ENCODE measurements at regions not wholly inside any gene's neighbourhood (a gene's known extent, or its start where the extent isn't known, plus 50 kb on each side); places are given as distances from the start of the nearest gene placed in this dataset.

DNA sequence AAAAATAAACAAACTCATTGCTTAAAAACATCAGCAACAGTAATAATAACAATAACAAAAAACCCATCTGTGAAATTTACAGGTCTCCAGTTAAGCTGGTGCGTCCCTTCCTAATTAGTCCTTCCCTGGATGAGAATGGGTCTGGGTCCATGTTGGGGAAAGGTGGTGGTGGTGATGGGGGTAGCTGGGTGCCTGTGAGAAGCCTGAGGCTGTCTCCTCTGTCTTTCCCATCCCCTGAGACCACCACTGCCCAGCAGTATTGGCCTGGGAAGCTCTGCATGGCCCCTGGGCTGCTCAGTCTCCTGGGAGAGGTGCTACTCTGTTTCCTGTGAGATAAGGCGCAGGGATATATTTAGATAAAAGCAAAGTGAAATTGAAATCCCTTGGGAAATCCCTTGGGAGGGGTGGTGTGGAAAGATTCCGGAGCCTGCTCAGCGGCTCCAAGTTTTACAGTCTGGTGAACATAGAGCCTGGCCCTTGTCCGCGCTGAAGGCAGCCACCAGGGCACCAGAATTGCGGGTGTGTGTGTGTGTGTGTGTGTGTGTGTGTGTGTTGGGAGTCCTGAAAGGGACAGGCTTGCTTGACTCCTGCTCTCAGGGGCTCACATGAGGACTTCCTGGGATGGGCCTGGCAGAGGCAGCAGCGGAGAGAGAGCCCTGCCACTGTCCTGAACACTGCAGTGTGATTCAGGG is 150.2 kb downstream of the FOXD2 start:
- Histone ChIP-seq H3K27me3 (ENCODE audit: control insufficient read depth in 1 of 2, insufficient read depth in 2 of 2, low read length in 2 of 2) (peaks cover 0 to 5% of the 10 kb centered on the region in 2 donors), H3K9me3 (ENCODE audit: control insufficient read depth in 2 of 2, insufficient read depth in 1 of 2, low read depth in 1 of 2, low read length in 1 of 2) (peaks cover 0 to 5% of the 10 kb centered on the region in 2 donors), H3K36me3 (ENCODE audit: control insufficient read depth in 2 of 2, insufficient read depth in 2 of 2, low read length in 1 of 2) (no peaks in the 10 kb centered on the region), H3K4me1 (ENCODE audit: control insufficient read depth in 2 of 2, insufficient read depth in 2 of 2, low read length in 1 of 2) (peaks cover 0 to 3% of the 10 kb centered on the region in 2 donors), H3K4me3 (ENCODE audit: low read depth in 1 of 2, low read length in 2 of 2) (no peak overlapping the region), H3K27ac (ENCODE audit: low read depth in 2 of 2, low read length in 1 of 2) (no peak overlapping the region)
- 71% methylated on average over 8 of the region's 8 CpGs for WGBS, 2 donors

DNA sequence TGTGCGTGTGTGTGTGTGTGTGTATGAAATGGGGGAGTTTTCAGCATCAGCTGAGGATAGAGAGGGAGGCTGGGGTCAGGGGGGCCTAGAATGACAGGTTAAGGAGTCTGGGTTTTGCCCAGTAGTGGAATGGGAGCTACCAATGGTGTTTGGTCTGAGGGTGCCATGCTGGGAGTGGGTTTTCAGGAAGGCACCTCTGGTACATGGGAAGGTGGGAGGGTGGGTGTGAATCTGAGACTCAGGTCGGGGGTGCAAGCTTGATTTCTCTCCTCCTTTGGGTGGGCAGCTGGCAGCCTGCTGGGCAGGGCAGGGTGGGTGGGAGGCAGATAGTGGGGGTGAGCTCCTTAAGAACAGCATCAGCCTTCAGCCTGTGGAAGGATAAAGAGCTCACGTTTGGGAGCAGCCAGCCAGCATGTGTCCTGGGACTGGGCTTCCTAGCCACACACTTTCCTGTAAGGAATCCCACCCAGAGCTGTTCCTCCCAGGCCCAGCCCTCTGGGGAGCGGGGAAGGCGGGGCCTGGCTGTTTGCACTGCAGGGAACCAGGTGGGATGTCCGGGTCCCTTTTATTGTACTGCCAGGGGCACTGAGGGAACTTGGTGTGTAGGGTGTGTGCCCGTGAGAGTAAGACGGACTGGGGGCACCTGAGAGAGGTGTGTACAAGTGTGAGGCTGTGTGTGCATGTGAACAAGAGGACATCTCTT is 152.8 kb downstream of the FOXD2 start:
- Histone ChIP-seq H3K27ac (ENCODE audit: low read depth in 2 of 2, low read length in 1 of 2) (no peak overlapping the region), H3K36me3 (ENCODE audit: control insufficient read depth in 2 of 2, insufficient read depth in 2 of 2, low read length in 1 of 2) (no peaks in the 10 kb centered on the region), H3K4me3 (ENCODE audit: low read depth in 1 of 2, low read length in 2 of 2) (no peak overlapping the region), H3K4me1 (ENCODE audit: control insufficient read depth in 2 of 2, insufficient read depth in 2 of 2, low read length in 1 of 2) (peaks cover 0 to 3% of the 10 kb centered on the region in 2 donors), H3K9me3 (ENCODE audit: control insufficient read depth in 2 of 2, insufficient read depth in 1 of 2, low read depth in 1 of 2, low read length in 1 of 2) (peaks cover 0 to 3% of the 10 kb centered on the region in 2 donors), H3K27me3 (ENCODE audit: control insufficient read depth in 1 of 2, insufficient read depth in 2 of 2, low read length in 2 of 2) (peaks cover 0 to 8% of the 10 kb centered on the region in 2 donors)
- 81 to 84% methylated on average over 8 of the region's 8 CpGs for WGBS, 2 donors

DNA sequence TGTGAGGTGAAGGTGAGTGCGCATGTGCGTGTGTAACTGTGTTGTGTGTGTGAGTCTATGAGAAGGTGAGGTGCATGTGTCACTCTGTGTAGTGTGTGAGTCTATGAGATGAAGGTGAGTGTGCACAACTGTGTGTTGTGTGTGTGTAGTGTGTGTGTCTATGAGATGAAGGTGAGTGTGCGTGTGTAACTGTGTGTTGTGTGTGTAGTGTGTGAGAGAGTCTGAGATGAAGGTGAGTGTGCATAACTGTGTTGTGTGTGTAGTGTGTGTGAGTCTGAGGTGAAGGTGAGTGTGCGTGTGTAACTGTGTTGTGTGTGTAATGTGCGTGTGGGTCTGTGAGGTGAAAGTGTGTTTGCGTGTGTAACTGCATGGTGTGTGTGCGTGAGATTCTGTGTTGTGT is 154.0 kb downstream of the FOXD2 start:
- H3K4me1 ChIP-seq (ENCODE audit: control insufficient read depth in 2 of 2, insufficient read depth in 2 of 2, low read length in 1 of 2) = peaks cover 0 to 3% of the 10 kb centered on the region in 2 donors
- H3K27ac ChIP-seq (ENCODE audit: low read depth in 2 of 2, low read length in 1 of 2) = no peak overlapping the region
- peaks cover 0 to 3% of the 10 kb centered on the region in 2 donors for H3K9me3 ChIP-seq (ENCODE audit: control insufficient read depth in 2 of 2, insufficient read depth in 1 of 2, low read depth in 1 of 2, low read length in 1 of 2)
- H3K27me3 ChIP-seq (ENCODE audit: control insufficient read depth in 1 of 2, insufficient read depth in 2 of 2, low read length in 2 of 2) = peaks cover 0 to 8% of the 10 kb centered on the region in 2 donors
- no peaks in the 10 kb centered on the region for H3K36me3 ChIP-seq (ENCODE audit: control insufficient read depth in 2 of 2, insufficient read depth in 2 of 2, low read length in 1 of 2)
- no peak overlapping the region for H3K4me3 ChIP-seq (ENCODE audit: low read depth in 1 of 2, low read length in 2 of 2)
- WGBS, 2 donors = 97% methylated on average over 7 of the region's 7 CpGs

DNA sequence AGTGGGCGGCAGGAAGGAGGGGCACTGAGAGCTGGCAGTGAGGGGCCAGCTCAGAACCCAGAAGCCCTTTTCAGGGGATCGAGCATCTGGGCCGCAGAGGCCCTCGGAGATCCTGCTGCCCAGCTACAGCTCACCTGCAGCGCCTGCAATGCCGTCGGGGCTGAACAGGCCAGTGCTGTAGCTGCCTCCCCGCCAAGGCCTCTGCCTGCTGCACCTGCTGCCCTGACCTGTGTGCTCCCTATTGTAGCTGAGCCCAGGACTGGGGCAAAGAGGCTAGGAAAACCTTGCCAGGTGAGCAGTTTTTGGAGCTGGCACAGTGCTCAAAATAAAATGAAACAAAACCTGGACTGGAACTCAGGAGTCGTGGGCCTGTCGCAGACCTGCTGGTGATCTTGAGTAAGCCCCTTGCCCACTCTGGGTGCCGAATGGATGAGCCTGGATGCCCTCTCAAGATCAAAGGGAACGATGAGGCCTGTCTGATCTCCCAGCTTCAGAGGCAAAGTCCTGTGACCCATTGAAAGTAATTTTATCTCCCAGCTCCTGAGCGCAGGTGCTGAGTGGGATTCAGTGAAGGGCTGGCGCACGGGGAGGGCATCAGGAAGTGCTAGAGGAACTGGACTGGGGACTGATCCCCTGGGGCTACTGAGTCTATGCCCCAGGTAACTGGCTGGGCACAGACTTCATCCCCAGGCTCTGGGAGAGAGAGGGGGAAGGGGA is 154.6 kb downstream of the FOXD2 start:
- Histone ChIP-seq H3K27ac (ENCODE audit: low read depth in 2 of 2, low read length in 1 of 2) (no peak overlapping the region), H3K4me1 (ENCODE audit: control insufficient read depth in 2 of 2, insufficient read depth in 2 of 2, low read length in 1 of 2) (peaks cover 0 to 3% of the 10 kb centered on the region in 2 donors), H3K36me3 (ENCODE audit: control insufficient read depth in 2 of 2, insufficient read depth in 2 of 2, low read length in 1 of 2) (no peaks in the 10 kb centered on the region), H3K4me3 (ENCODE audit: low read depth in 1 of 2, low read length in 2 of 2) (no peak overlapping the region), H3K9me3 (ENCODE audit: control insufficient read depth in 2 of 2, insufficient read depth in 1 of 2, low read depth in 1 of 2, low read length in 1 of 2) (peaks cover 0 to 3% of the 10 kb centered on the region in 2 donors), H3K27me3 (ENCODE audit: control insufficient read depth in 1 of 2, insufficient read depth in 2 of 2, low read length in 2 of 2) (peaks cover 0 to 8% of the 10 kb centered on the region in 2 donors)
- WGBS, 2 donors = 75 to 77% methylated on average over 14 to 15 of the region's 15 CpGs

DNA sequence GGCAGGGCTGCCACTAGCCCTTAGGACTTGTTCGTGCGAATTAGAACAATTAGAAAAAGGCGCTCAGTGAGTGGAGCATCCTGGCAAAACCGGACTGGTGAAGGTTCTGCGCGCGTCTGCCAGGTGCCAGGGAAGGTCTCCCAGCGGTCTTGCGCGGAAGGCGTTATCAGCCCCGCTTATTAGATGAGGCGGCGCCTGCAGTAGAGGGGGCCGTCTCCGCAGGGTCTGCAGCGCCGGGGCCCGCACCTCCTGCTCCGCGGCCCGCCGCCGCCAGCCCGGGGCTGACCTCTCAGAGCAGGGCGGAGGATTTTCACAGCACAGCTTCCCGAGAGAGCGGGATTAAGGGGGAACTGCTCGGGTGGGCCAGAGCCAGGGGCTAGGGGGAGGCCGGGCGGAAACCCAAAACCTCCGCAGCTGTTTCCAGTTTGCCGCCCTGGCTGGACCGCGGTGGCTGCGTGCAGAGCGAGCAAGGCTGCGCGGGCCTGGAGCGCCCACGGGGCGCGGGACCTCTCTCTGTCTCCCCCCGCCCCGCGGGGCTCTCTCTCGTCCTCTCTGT is 155.2 kb downstream of the FOXD2 start:
- H3K9me3 ChIP-seq (ENCODE audit: control insufficient read depth in 2 of 2, insufficient read depth in 1 of 2, low read depth in 1 of 2, low read length in 1 of 2) = peaks cover 0 to 3% of the 10 kb centered on the region in 2 donors
- no peak overlapping the region for H3K27ac ChIP-seq (ENCODE audit: low read depth in 2 of 2, low read length in 1 of 2)
- H3K4me3 ChIP-seq (ENCODE audit: low read depth in 1 of 2, low read length in 2 of 2) = no peak overlapping the region
- WGBS, 2 donors = 9 to 14% methylated on average over 45 to 47 of the region's 47 CpGs
- H3K27me3 ChIP-seq (ENCODE audit: control insufficient read depth in 1 of 2, insufficient read depth in 2 of 2, low read length in 2 of 2) = peaks cover 0 to 8% of the 10 kb centered on the region in 2 donors
- no peaks in the 10 kb centered on the region for H3K36me3 ChIP-seq (ENCODE audit: control insufficient read depth in 2 of 2, insufficient read depth in 2 of 2, low read length in 1 of 2)
- H3K4me1 ChIP-seq (ENCODE audit: control insufficient read depth in 2 of 2, insufficient read depth in 2 of 2, low read length in 1 of 2) = peaks cover 0 to 3% of the 10 kb centered on the region in 2 donors

DNA sequence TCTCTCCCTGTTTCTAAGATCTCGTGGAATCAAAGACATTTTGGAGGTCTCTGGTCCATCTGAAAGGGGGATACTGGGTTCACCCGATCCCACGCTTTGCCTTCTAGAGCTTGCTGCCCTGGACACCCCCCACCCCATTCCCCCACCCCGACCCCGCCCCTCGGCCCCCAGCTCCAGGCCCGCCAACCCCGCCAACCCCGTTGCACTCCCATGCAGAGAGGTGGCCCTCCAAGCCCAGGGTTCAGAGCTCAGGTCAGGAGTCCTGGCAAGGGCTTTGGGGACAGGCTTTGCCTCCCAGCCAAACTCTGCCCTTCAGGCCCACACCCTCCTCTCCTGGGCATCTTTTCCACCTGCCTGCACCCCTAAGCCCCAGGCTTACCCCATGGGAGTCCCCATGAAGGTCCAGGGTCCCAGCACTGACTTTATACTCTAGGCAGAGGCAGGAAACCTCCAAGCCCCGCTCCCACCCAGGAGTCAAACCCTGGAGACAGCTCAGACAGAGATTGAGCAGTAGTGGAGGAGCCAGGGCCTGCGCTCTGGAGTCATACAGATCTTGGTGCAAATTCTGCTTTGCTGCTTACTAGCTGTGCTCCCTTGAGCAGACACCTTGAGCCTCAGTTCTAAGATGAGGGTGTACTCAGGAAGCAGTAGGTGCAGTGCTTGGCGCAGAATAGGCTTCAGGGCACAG is 155.9 kb downstream of the FOXD2 start:
- peaks cover 0 to 3% of the 10 kb centered on the region in 2 donors for H3K4me1 ChIP-seq (ENCODE audit: control insufficient read depth in 2 of 2, insufficient read depth in 2 of 2, low read length in 1 of 2)
- no peaks in the 10 kb centered on the region for H3K36me3 ChIP-seq (ENCODE audit: control insufficient read depth in 2 of 2, insufficient read depth in 2 of 2, low read length in 1 of 2)
- H3K9me3 ChIP-seq (ENCODE audit: control insufficient read depth in 2 of 2, insufficient read depth in 1 of 2, low read depth in 1 of 2, low read length in 1 of 2) = peaks cover 0 to 3% of the 10 kb centered on the region in 2 donors
- WGBS, 2 donors = 53% methylated on average over 12 of the region's 12 CpGs
- H3K27me3 ChIP-seq (ENCODE audit: control insufficient read depth in 1 of 2, insufficient read depth in 2 of 2, low read length in 2 of 2) = peaks cover 0 to 8% of the 10 kb centered on the region in 2 donors
- H3K4me3 ChIP-seq (ENCODE audit: low read depth in 1 of 2, low read length in 2 of 2) = no peak overlapping the region
- H3K27ac ChIP-seq (ENCODE audit: low read depth in 2 of 2, low read length in 1 of 2) = no peak overlapping the region

DNA sequence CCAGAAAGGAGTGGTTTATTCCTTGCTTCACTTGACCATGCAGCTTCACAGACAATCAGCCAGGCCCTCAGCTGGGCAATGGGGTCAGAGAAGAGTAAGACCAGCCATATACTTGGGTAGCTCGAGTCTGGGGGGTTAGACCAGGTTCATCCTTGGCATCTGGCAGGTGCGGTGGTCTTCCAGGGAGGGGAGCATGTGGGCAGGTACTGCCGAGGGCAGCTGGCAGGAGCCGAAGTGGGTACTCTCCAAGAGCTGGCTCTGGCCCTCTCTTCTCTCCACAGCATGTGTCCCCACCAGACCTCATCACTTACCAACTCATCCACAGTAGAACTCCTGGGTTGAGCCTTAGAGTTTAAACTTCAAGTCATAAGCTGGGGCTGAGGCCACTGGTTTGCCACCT is 156.8 kb downstream of the FOXD2 start:
- peaks cover 0 to 3% of the 10 kb centered on the region in 2 donors for H3K4me1 ChIP-seq (ENCODE audit: control insufficient read depth in 2 of 2, insufficient read depth in 2 of 2, low read length in 1 of 2)
- peaks cover 0 to 8% of the 10 kb centered on the region in 2 donors for H3K27me3 ChIP-seq (ENCODE audit: control insufficient read depth in 1 of 2, insufficient read depth in 2 of 2, low read length in 2 of 2)
- H3K27ac ChIP-seq (ENCODE audit: low read depth in 2 of 2, low read length in 1 of 2) = no peak overlapping the region
- H3K9me3 ChIP-seq (ENCODE audit: control insufficient read depth in 2 of 2, insufficient read depth in 1 of 2, low read depth in 1 of 2, low read length in 1 of 2) = peaks cover 0 to 3% of the 10 kb centered on the region in 2 donors
- H3K4me3 ChIP-seq (ENCODE audit: low read depth in 1 of 2, low read length in 2 of 2) = no peak overlapping the region
- WGBS, 2 donors = 93 to 94% methylated on average over 4 of the region's 4 CpGs
- no peaks in the 10 kb centered on the region for H3K36me3 ChIP-seq (ENCODE audit: control insufficient read depth in 2 of 2, insufficient read depth in 2 of 2, low read length in 1 of 2)

DNA sequence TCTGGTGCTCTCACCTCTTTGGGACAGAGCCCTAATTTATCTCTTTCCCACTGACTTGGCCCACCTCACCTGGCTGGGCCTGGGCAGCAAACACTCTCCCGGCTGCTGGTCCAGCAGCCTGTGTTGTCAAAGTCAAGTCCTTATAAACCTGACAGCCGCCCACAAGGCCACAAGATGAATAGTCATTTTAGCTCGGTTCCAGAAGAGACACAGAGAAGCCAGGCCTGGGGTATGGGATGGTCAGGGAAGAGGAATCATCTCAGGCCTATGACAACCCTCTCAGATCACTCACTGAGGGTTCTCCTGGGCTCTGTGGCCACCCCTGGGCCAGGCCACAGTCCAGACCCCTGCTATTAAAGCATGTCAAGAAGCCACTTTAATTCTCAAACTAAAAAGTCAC is 158.5 kb downstream of the FOXD2 start:
- H3K4me3 ChIP-seq (ENCODE audit: low read depth in 1 of 2, low read length in 2 of 2) = no peak overlapping the region
- peaks cover 0 to 3% of the 10 kb centered on the region in 2 donors for H3K9me3 ChIP-seq (ENCODE audit: control insufficient read depth in 2 of 2, insufficient read depth in 1 of 2, low read depth in 1 of 2, low read length in 1 of 2)
- 77 to 83% methylated on average over 3 of the region's 3 CpGs for WGBS, 2 donors
- H3K4me1 ChIP-seq (ENCODE audit: control insufficient read depth in 2 of 2, insufficient read depth in 2 of 2, low read length in 1 of 2) = peaks cover 0 to 3% of the 10 kb centered on the region in 2 donors
- H3K36me3 ChIP-seq (ENCODE audit: control insufficient read depth in 2 of 2, insufficient read depth in 2 of 2, low read length in 1 of 2) = no peaks in the 10 kb centered on the region
- H3K27ac ChIP-seq (ENCODE audit: low read depth in 2 of 2, low read length in 1 of 2) = no peak overlapping the region
- H3K27me3 ChIP-seq (ENCODE audit: control insufficient read depth in 1 of 2, insufficient read depth in 2 of 2, low read length in 2 of 2) = peaks cover 0 to 3% of the 10 kb centered on the region in 2 donors

DNA sequence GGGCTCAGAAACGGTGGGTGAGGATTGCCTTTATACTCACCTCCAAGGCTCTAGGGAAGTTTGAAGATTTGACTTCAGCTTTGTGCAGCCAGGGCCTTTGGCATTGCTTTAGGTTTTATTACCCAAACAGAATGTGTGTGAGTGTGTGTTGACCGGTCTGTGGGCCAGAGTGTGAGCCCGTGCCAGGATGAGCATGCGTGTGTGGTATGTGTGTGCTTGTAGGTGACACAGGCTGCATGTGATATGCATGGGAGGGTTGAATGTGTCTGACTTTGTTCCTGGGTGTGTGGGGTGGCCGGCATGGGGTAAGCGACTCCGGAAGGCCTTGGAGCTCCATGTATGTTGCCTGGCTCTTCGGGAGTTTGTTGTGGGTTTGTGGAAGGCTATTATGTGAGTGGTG is 160.5 kb downstream of the FOXD2 start:
- Histone ChIP-seq H3K27me3 (ENCODE audit: control insufficient read depth in 1 of 2, insufficient read depth in 2 of 2, low read length in 2 of 2) (no peaks in the 10 kb centered on the region), H3K9me3 (ENCODE audit: control insufficient read depth in 2 of 2, insufficient read depth in 1 of 2, low read depth in 1 of 2, low read length in 1 of 2) (peaks cover 0 to 6% of the 10 kb centered on the region in 2 donors), H3K4me1 (ENCODE audit: control insufficient read depth in 2 of 2, insufficient read depth in 2 of 2, low read length in 1 of 2) (no peaks in the 10 kb centered on the region), H3K36me3 (ENCODE audit: control insufficient read depth in 2 of 2, insufficient read depth in 2 of 2, low read length in 1 of 2) (no peaks in the 10 kb centered on the region), H3K4me3 (ENCODE audit: low read depth in 1 of 2, low read length in 2 of 2) (no peak overlapping the region), H3K27ac (ENCODE audit: low read depth in 2 of 2, low read length in 1 of 2) (no peak overlapping the region)
- WGBS, 2 donors = 81% methylated on average over 8 of the region's 8 CpGs
